HepG2 (cell line): ENCODE measurements at regions not wholly inside any gene's neighbourhood (a gene's known extent, or its start where the extent isn't known, plus 50 kb on each side); places are given as distances from the start of the nearest gene placed in this dataset.

Source experiments
- ATAC-seq: fragments of 200-7000 bp; cut with Tn5 transposase; 3 replicates; pipeline ENCODE4 v1.9.1; 2020; ENCODE audit warnings: mild to moderate bottlenecking, moderate library complexity
- BruUV-seq: library from RNA; stranded (reverse); fragments of 400-500 nt; replicated peaks from 2 replicates; lab custom pipeline; 2021; lab: Mats Ljungman, UMichigan
- CTCF ChIA-PET: fragments of 300-600 bp; formaldehyde crosslinking; extraction: SDS; loops from one replicate; lab custom pipeline; 2021; ENCODE audit warnings: low total read pairs, inconsistent platforms, low intra/inter-chr PET ratio; lab: Yijun Ruan, JAX
- POLR2A ChIA-PET: fragments of 350-600 bp; sonication (Branson Sonifier 250); formaldehyde crosslinking; loops from one replicate; lab custom pipeline; 2020; ENCODE audit warnings: antibody characterized with exemption, inconsistent platforms; lab: Yijun Ruan, JAX
- DNase-seq: peaks from one replicate; pipeline ENCODE4 v3.0.0-alpha.2; 2015; ENCODE audit warnings: low spot score
- FAIRE-seq: peaks from 3 replicates; lab custom pipeline; 2011; peaks lifted over from hg19 to GRCh38; lab: Jason Lieb, UNC
- H2AFZ ChIP-seq: one replicate; pipeline ENCODE4 v1.6.1; 2011; ENCODE audit warnings: low read length, inconsistent platforms
- H3K27ac ChIP-seq: fragments of 300-600 bp; 3 replicates; pipeline ENCODE4 v1.8.0; 2011; ENCODE audit warnings: mixed run types, mild to moderate bottlenecking, mixed read lengths, low read length, inconsistent platforms; ENCODE audit not compliant: insufficient read depth; ENCODE audit errors: extremely low read length
- H3K27me3 ChIP-seq, 2 experiments: fragments of 200-600 bp in 1 of 2; 2 replicates in 1 of 2; 3 replicates in 1 of 2; pipeline versions ENCODE4 v1.6.0 to v1.8.0; 2011; ENCODE audit warnings: low read length in 2 of 2, mild to moderate bottlenecking in 2 of 2, moderate library complexity in 2 of 2, inconsistent platforms in 1 of 2; ENCODE audit not compliant: insufficient read depth in 2 of 2, control insufficient read depth in 1 of 2
- H3K36me3 ChIP-seq, 2 experiments: fragments of 200-600 bp in 1 of 2; replicated peaks in 1 of 2; 2 replicates in 1 of 2; 3 replicates in 1 of 2; pipeline versions ENCODE4 v1.5.1 to v1.8.0; 2011; ENCODE audit warnings: low read length in 2 of 2, inconsistent platforms in 1 of 2; ENCODE audit not compliant: insufficient read depth in 2 of 2, control insufficient read depth in 1 of 2
- H3K4me1 ChIP-seq: 2 replicates; pipeline ENCODE4 v1.5.1; 2012; ENCODE audit warnings: low read length, inconsistent platforms; ENCODE audit not compliant: insufficient read depth
- H3K4me2 ChIP-seq: 2 replicates; pipeline ENCODE4 v1.6.0; 2011; ENCODE audit warnings: low read depth, low read length, inconsistent platforms
- H3K4me3 ChIP-seq, 3 experiments: fragments of 200-600 bp in 1 of 3; sonication (generic), shearing (Covaris generic) in 1 of 3; replicated peaks in 1 of 3; 2 replicates each; pipeline ENCODE4 v1.5.1; 2011 to 2016; ENCODE audit warnings: low read length in 3 of 3, inconsistent platforms in 2 of 3, low read depth in 2 of 3, mild to moderate bottlenecking in 2 of 3, control low read depth in 1 of 3, mixed read lengths in 1 of 3; ENCODE audit not compliant: insufficient read depth in 1 of 3
- H3K79me2 ChIP-seq: one replicate; pipeline ENCODE4 v1.6.1; 2011; ENCODE audit warnings: low read length, inconsistent platforms; ENCODE audit not compliant: insufficient read depth
- H3K9ac ChIP-seq: 2 replicates; pipeline ENCODE4 v1.6.0; 2011; ENCODE audit warnings: mild to moderate bottlenecking, low read depth, low read length, inconsistent platforms; ENCODE audit not compliant: insufficient read depth
- H3K9me3 ChIP-seq: 2 replicates; pipeline ENCODE4 v1.5.1; 2012; ENCODE audit warnings: mild to moderate bottlenecking, low read length
- H4K20me1 ChIP-seq: 2 replicates; pipeline ENCODE4 v1.6.0; 2011; ENCODE audit warnings: inconsistent platforms, mild to moderate bottlenecking, low read length, moderate library complexity; ENCODE audit not compliant: insufficient read depth
- CTCF ChIP-seq: sonication (generic); formaldehyde crosslinking; IDR thresholded peaks from 2 replicates; pipeline ENCODE4 v1.5.0; 2020; ENCODE audit warnings: mild to moderate bottlenecking, missing genetic modification reagents, moderate library complexity
- HOXA5 ChIP-seq: sonication (generic); formaldehyde crosslinking; IDR thresholded peaks from 2 replicates; pipeline ENCODE4 v1.4.0; 2020; ENCODE audit warnings: missing genetic modification reagents
- MAFK ChIP-seq, 2 experiments: IDR thresholded peaks in 1 of 2; conservative IDR thresholded peaks in 1 of 2; 2 replicates each; pipeline ENCODE4 v1.6.1; 2011; ENCODE audit warnings: improper control_type of control experiment in 2 of 2, low read length in 2 of 2
- MAZ ChIP-seq, 2 experiments: sonication (generic) in 1 of 2; formaldehyde crosslinking in 1 of 2; IDR thresholded peaks; 2 replicates each; pipeline versions ENCODE4 v1.5.0 to v1.6.1; 2012 to 2020; ENCODE audit warnings: low read depth in 2 of 2, mild to moderate bottlenecking in 2 of 2, borderline replicate concordance in 1 of 2, improper control_type of control experiment in 1 of 2, low read length in 1 of 2, missing genetic modification reagents in 1 of 2, moderate library complexity in 1 of 2
- MTERF4 ChIP-seq: sonication (generic); formaldehyde crosslinking; IDR thresholded peaks from 2 replicates; pipeline ENCODE4 v1.8.0; 2023; ENCODE audit warnings: mild to moderate bottlenecking, missing genetic modification reagents
- NFATC3 ChIP-seq: sonication (generic); formaldehyde crosslinking; IDR thresholded peaks from 2 replicates; pipeline ENCODE4 v1.5.1; 2020; ENCODE audit warnings: mild to moderate bottlenecking, missing genetic modification reagents
- NFE2L2 ChIP-seq: fragments of 150-350 bp; IDR thresholded peaks from 2 replicates; pipeline ENCODE4 v1.6.1; 2014; ENCODE audit warnings: low read length
- STAG1 ChIP-seq: sonication (generic); formaldehyde crosslinking; IDR thresholded peaks from 2 replicates; pipeline ENCODE4 v1.4.0; 2020; ENCODE audit warnings: missing genetic modification reagents
- TAF1 ChIP-seq: sonication (generic); formaldehyde crosslinking; IDR thresholded peaks from 2 replicates; pipeline ENCODE4 v1.4.0; 2020; ENCODE audit warnings: missing genetic modification reagents
- XRCC5 ChIP-seq: fragments of 200-400 bp; formaldehyde crosslinking; optimal IDR thresholded peaks from 2 replicates; pipeline ENCODE3; 2017; ENCODE audit warnings: mild to moderate bottlenecking, low read length
- ZNF143 ChIP-seq: sonication (generic); formaldehyde crosslinking; IDR thresholded peaks from 2 replicates; pipeline ENCODE4 v1.4.0; 2020; ENCODE audit warnings: missing genetic modification reagents
- ZNF549 ChIP-seq: sonication (generic); formaldehyde crosslinking; IDR thresholded peaks from 2 replicates; pipeline ENCODE4 v1.5.0; 2020; ENCODE audit warnings: missing genetic modification reagents
- ZNF850 ChIP-seq: sonication (generic); formaldehyde crosslinking; conservative IDR thresholded peaks from 2 replicates; pipeline ENCODE4 v1.9.0; 2021; ENCODE audit warnings: mild to moderate bottlenecking, missing genetic modification reagents
- WGBS: methylation state at CpG from one replicate; pipeline ENCODE4 v1.1.6; 2017; ENCODE audit warnings: low lambda C conversion rate; 5-methylcytosine and 5-hydroxymethylcytosine counted together
- in situ Hi-C: cut with HindIII; loops from 2 replicates; pipeline ENCODE4 v1.10.0; 2017; ENCODE audit warnings: low pct_unique_long_range_greater_than_20kb; ENCODE audit not compliant: extremely low pct_ligation_motif_present
- intact Hi-C: fragments of 100-400 bp; cut with micrococcal nuclease; formaldehyde crosslinking; loops from one replicate; pipeline ENCODE4 v1.10.0; 2022; ENCODE audit not compliant: unreplicated experiment
- TF ChIP-seq, protein P1 (sequence below): sonication (generic); formaldehyde crosslinking; IDR thresholded peaks from 2 replicates; pipeline ENCODE4 v1.4.0; 2020; ENCODE audit warnings: mild to moderate bottlenecking, missing genetic modification reagents

- ChIA-PET CTCF (interaction anchor here (1.2 to 2.2 kb wide), 2 partner anchors 1816 to 1975 kb away, joined by 4 to 8 read pairs; partner anchors contain the start of gene TMTC2), POLR2A (no interaction called here)
- 0 out of 2 replicates have a peak, but pooled peaks have one; percentile 10 for TF ChIP-seq NFE2L2
- TF ChIP-seq HOXA5, result no peak
- no peak for TF ChIP-seq NFATC3 (CRISPR knock-in tag)
- H3K27me3 ChIP-seq, result no peaks in the 10 kb centered on the region
- no peak overlapping the region for H3K9ac ChIP-seq
- no peaks in the 10 kb centered on the region for H4K20me1 ChIP-seq
- no peak overlapping the region for H3K4me2 ChIP-seq
- in situ Hi-C loops, result loop anchor here (25.0 kb wide), 1 partner anchor 1965 kb away; no protein-coding TSS in a partner anchor
- FAIRE-seq (no peak), DNase-seq (no peak), ATAC-seq (no peak)
- H3K4me3 ChIP-seq, result no peak overlapping the region
- intact Hi-C loops, result no loop called here
- H2AFZ ChIP-seq, result no peak overlapping the region
- H3K79me2 ChIP-seq, result no peaks in the 10 kb centered on the region
- H3K9me3 ChIP-seq, result no peaks in the 10 kb centered on the region
- WGBS, result 12% methylated on average over 2 of the region's 2 CpGs
- H3K36me3 ChIP-seq, result no peaks in the 10 kb centered on the region
- H3K27ac ChIP-seq, result no peak overlapping the region
- no peaks in the 10 kb centered on the region for H3K4me1 ChIP-seq
- no TSS peak for BruUV-seq
Measured at GRCh38 chr12:84502180-84502860, 410.3 kb downstream of the SLC6A15 start.

- FAIRE-seq, result no peak
- in situ Hi-C loops, result loop anchor here (10.0 kb wide), 1 partner anchor 1493 kb away; no protein-coding TSS in a partner anchor
- TF ChIP-seq, protein P1, sequence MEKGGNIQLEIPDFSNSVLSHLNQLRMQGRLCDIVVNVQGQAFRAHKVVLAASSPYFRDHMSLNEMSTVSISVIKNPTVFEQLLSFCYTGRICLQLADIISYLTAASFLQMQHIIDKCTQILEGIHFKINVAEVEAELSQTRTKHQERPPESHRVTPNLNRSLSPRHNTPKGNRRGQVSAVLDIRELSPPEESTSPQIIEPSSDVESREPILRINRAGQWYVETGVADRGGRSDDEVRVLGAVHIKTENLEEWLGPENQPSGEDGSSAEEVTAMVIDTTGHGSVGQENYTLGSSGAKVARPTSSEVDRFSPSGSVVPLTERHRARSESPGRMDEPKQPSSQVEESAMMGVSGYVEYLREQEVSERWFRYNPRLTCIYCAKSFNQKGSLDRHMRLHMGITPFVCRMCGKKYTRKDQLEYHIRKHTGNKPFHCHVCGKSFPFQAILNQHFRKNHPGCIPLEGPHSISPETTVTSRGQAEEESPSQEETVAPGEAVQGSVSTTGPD (CRISPR knock-in tag), result no peak
- TF ChIP-seq MTERF4 (CRISPR knock-in tag), result no peak
- no peak for TF ChIP-seq ZNF143 (CRISPR knock-in tag)
- no peak for TF ChIP-seq TAF1 (CRISPR knock-in tag)
- TF ChIP-seq ZNF850 (CRISPR knock-in tag), result no peak
- TF ChIP-seq STAG1 (CRISPR knock-in tag), result peak; percentile 34
- TF ChIP-seq ZNF549, result no peak
- peak; percentile 44 for TF ChIP-seq CTCF (CRISPR knock-in tag)
- TF ChIP-seq XRCC5, result no peak
- peak in 1 of 2 experiments; percentile 6; a peak in 1 of 4 replicates for TF ChIP-seq MAFK (conservative IDR thresholded peaks at IDR 0.05 in 1 of 2, IDR thresholded peaks at IDR 0.05 in 1 of 2; ENCODE audit: low read length in 2 of 2)
- TF ChIP-seq MAZ (IDR thresholded peaks at IDR 0.05; ENCODE audit: borderline replicate concordance, low read depth, low read length), result no peak
- TF ChIP-seq MAZ (CRISPR knock-in tag; IDR thresholded peaks at IDR 0.05; ENCODE audit: low read depth), result no peak
Measured at GRCh38 chr12:84497819-84498218, 414.8 kb downstream of the SLC6A15 start.

More at GRCh38 chr12:84497819-84498218, 414.8 kb downstream of the SLC6A15 start:
- intact Hi-C loops, result no loop called here
- DNase-seq (peak; percentile 15), ATAC-seq (peak; percentile 50; the same call in 1 of the 3 replicates)
- 5% methylated on average over 1 of the region's 1 CpG for WGBS
- BruUV-seq, result no TSS peak
- no peaks in the 10 kb centered on the region for H3K4me1 ChIP-seq
- no peak overlapping the region for H2AFZ ChIP-seq
- POLR2A ChIA-PET, result no interaction called here
- CTCF ChIA-PET, result no interaction called here
- no peak overlapping the region for H3K27ac ChIP-seq
- H3K9me3 ChIP-seq, result no peaks in the 10 kb centered on the region
- no peak overlapping the region for H3K4me3 ChIP-seq
- H3K36me3 ChIP-seq, result no peaks in the 10 kb centered on the region
- H3K79me2 ChIP-seq, result no peaks in the 10 kb centered on the region
- H4K20me1 ChIP-seq, result no peaks in the 10 kb centered on the region
- no peak overlapping the region for H3K4me2 ChIP-seq
- H3K9ac ChIP-seq, result no peak overlapping the region
- H3K27me3 ChIP-seq, result no peaks in the 10 kb centered on the region
